H1 (cell line): ENCODE measurements at regions not wholly inside any gene's neighbourhood (a gene's known extent, or its start where the extent isn't known, plus 50 kb on each side); places are given as distances from the start of the nearest gene placed in this dataset.

Experiments used
- CTCF ChIA-PET: fragments of 300-600 bp; sonication (Branson Sonifier 250); formaldehyde crosslinking; loops from one replicate; lab custom pipeline; 2021; ENCODE audit not compliant: partially characterized antibody; lab: Charles Lee
- POLR2A ChIA-PET: fragments of 300-600 bp; sonication (Branson Sonifier 250); formaldehyde crosslinking; loops from one replicate; lab custom pipeline; 2021; ENCODE audit warnings: inconsistent platforms; ENCODE audit not compliant: partially characterized antibody; lab: Charles Lee
- DNase-seq, 2 experiments: peaks; one replicate each; pipeline versions ENCODE4 v3.0.0 to v3.0.0-alpha.2; 2010 to 2022; ENCODE audit warnings: low spot score in 2 of 2, low read depth in 1 of 2, mixed read lengths in 1 of 2
- FAIRE-seq: peaks from 2 replicates; lab custom pipeline; 2011; peaks lifted over from hg19 to GRCh38; lab: Jason Lieb, UNC
- H2AFZ ChIP-seq: 2 replicates; pipeline ENCODE4 v1.8.1; 2012; ENCODE audit warnings: low read length, inconsistent platforms
- H2AK5ac ChIP-seq: 2 replicates; pipeline ENCODE4 v1.6.1; 2013; ENCODE audit warnings: low read depth, low read length
- H2BK120ac ChIP-seq: replicated peaks from 2 replicates; pipeline ENCODE3; 2013; ENCODE audit warnings: low read depth, low read length, inconsistent platforms
- H2BK12ac ChIP-seq: 2 replicates; pipeline ENCODE4 v1.6.1; 2013; ENCODE audit warnings: low read depth, low read length
- H2BK15ac ChIP-seq: 2 replicates; pipeline ENCODE4 v1.6.1; 2013; ENCODE audit warnings: low read length
- H2BK20ac ChIP-seq: 2 replicates; pipeline ENCODE4 v1.6.1; 2013; ENCODE audit warnings: low read length
- H2BK5ac ChIP-seq: 2 replicates; pipeline ENCODE4 v1.6.1; 2013; ENCODE audit warnings: low read depth, low read length
- H3K14ac ChIP-seq: 2 replicates; pipeline ENCODE4 v1.6.1; 2013; ENCODE audit warnings: inconsistent platforms; ENCODE audit not compliant: insufficient read length
- H3K18ac ChIP-seq: 2 replicates; pipeline ENCODE4 v1.6.1; 2013; ENCODE audit warnings: low read length; ENCODE audit errors: extremely low read depth
- H3K23ac ChIP-seq: 2 replicates; pipeline ENCODE4 v1.6.1; 2013; ENCODE audit warnings: inconsistent platforms; ENCODE audit not compliant: insufficient read length
- H3K23me2 ChIP-seq: 2 replicates; pipeline ENCODE4 v1.6.1; 2013; ENCODE audit warnings: low read depth, low read length
- H3K27ac ChIP-seq: 2 replicates; pipeline ENCODE4 v1.6.1; 2011; ENCODE audit warnings: low read depth, low read length, inconsistent platforms
- H3K27me3 ChIP-seq, 4 experiments: replicated peaks in 1 of 4; 1 replicate in 1 of 4; 2 replicates in 3 of 4; pipeline versions ENCODE4 v1.6.1 to v1.8.1; 2011 to 2013; ENCODE audit warnings: low read length in 3 of 4, mild to moderate bottlenecking in 3 of 4, inconsistent platforms in 2 of 4, mixed read lengths in 2 of 4, moderate library complexity in 1 of 4; ENCODE audit not compliant: control insufficient read depth in 3 of 4, insufficient read depth in 3 of 4; ENCODE audit errors: extremely low read depth in 1 of 4
- H3K36me3 ChIP-seq, 4 experiments: 2 replicates each; pipeline versions ENCODE4 v1.6.1 to v1.8.1; 2011 to 2013; ENCODE audit warnings: mild to moderate bottlenecking in 4 of 4, low read length in 3 of 4, moderate library complexity in 2 of 4, control low read depth in 1 of 4, inconsistent platforms in 1 of 4; ENCODE audit not compliant: insufficient read depth in 4 of 4, control insufficient read depth in 2 of 4
- H3K4ac ChIP-seq: replicated peaks from 2 replicates; pipeline ENCODE3; 2013; ENCODE audit warnings: low read length, low read depth, mixed read lengths, inconsistent platforms; ENCODE audit not compliant: insufficient read length
- H3K4me1 ChIP-seq, 4 experiments: replicated peaks in 1 of 4; 1 replicate in 1 of 4; 2 replicates in 3 of 4; pipeline versions ENCODE4 v1.6.1 to v1.8.1; 2011 to 2013; ENCODE audit warnings: low read length in 3 of 4, inconsistent platforms in 2 of 4, mixed read lengths in 1 of 4; ENCODE audit not compliant: insufficient read depth in 4 of 4, control insufficient read depth in 3 of 4
- H3K4me2 ChIP-seq, 2 experiments: 2 replicates each; pipeline versions ENCODE4 v1.6.1 to v1.8.1; 2011 to 2013; ENCODE audit warnings: low read depth in 2 of 2, low read length in 2 of 2, control low read depth in 1 of 2, inconsistent platforms in 1 of 2, mild to moderate bottlenecking in 1 of 2; ENCODE audit not compliant: insufficient read depth in 1 of 2
- H3K4me3 ChIP-seq, 4 experiments: fragments of 200-600, 300-600 bp in 1 of 4; sonication (generic), shearing (Covaris generic), sonication (Bioruptor Twin) in 1 of 4; 2 replicates each; pipeline versions ENCODE4 v1.5.1 to v1.8.1; 2011 to 2016; ENCODE audit warnings: low read length in 4 of 4, low read depth in 3 of 4, control low read depth in 2 of 4, inconsistent platforms in 2 of 4, mild to moderate bottlenecking in 2 of 4, mixed read lengths in 1 of 4, moderate library complexity in 1 of 4; ENCODE audit not compliant: insufficient read depth in 2 of 4; ENCODE audit errors: extremely low read depth in 1 of 4
- H3K56ac ChIP-seq: replicated peaks from 2 replicates; pipeline ENCODE3; 2013; ENCODE audit warnings: low read depth, mild to moderate bottlenecking, mixed read lengths, low read length, inconsistent platforms; ENCODE audit not compliant: insufficient read length
- H3K79me1 ChIP-seq: 2 replicates; pipeline ENCODE4 v1.6.1; 2013; ENCODE audit warnings: low read depth, low read length, control low read depth
- H3K79me2 ChIP-seq, 2 experiments: 2 replicates each; pipeline versions ENCODE4 v1.6.1 to v1.8.1; 2012 to 2013; ENCODE audit warnings: low read length in 2 of 2, mild to moderate bottlenecking in 2 of 2, inconsistent platforms in 1 of 2; ENCODE audit not compliant: insufficient read depth in 2 of 2, control insufficient read depth in 1 of 2
- H3K9ac ChIP-seq, 4 experiments: replicated peaks in 1 of 4; 1 replicate in 1 of 4; 2 replicates in 3 of 4; pipeline versions ENCODE4 v1.6.1 to v1.8.1; 2011 to 2013; ENCODE audit warnings: low read depth in 3 of 4, low read length in 3 of 4, control low read depth in 2 of 4, mild to moderate bottlenecking in 2 of 4, moderate library complexity in 2 of 4, inconsistent platforms in 1 of 4; ENCODE audit errors: extremely low read depth in 1 of 4
- H3K9me3 ChIP-seq, 2 experiments: 2 replicates each; pipeline versions ENCODE4 v1.6.1 to v1.8.1; 2012 to 2013; ENCODE audit warnings: mild to moderate bottlenecking in 2 of 2, moderate library complexity in 2 of 2, control low read depth in 1 of 2, inconsistent platforms in 1 of 2, low read depth in 1 of 2, low read length in 1 of 2, mixed read lengths in 1 of 2; ENCODE audit not compliant: insufficient read depth in 2 of 2
- H4K20me1 ChIP-seq, 2 experiments: replicated peaks in 1 of 2; 2 replicates each; pipeline versions ENCODE3 to v1.8.1; 2011 to 2013; ENCODE audit warnings: inconsistent platforms in 2 of 2, low read length in 2 of 2, mild to moderate bottlenecking in 1 of 2; ENCODE audit not compliant: insufficient read depth in 2 of 2, control insufficient read depth in 1 of 2
- H4K5ac ChIP-seq: 2 replicates; pipeline ENCODE4 v1.6.1; 2013; ENCODE audit warnings: low read length, low read depth, mixed read lengths, inconsistent platforms; ENCODE audit not compliant: insufficient read length
- H4K8ac ChIP-seq: 2 replicates; pipeline ENCODE4 v1.8.0; 2013; ENCODE audit warnings: mild to moderate bottlenecking, moderate library complexity, low read length, inconsistent platforms; ENCODE audit not compliant: insufficient read depth; ENCODE audit errors: extremely low read depth
- H4K91ac ChIP-seq: replicated peaks from 2 replicates; pipeline ENCODE3; 2013; ENCODE audit warnings: low read length, mixed read lengths, inconsistent platforms; ENCODE audit not compliant: insufficient read length
- SIN3A ChIP-seq, 2 experiments: IDR thresholded peaks in 1 of 2; conservative IDR thresholded peaks in 1 of 2; 2 replicates each; pipeline ENCODE4 v1.6.1; 2011 to 2012; ENCODE audit warnings: low read length in 2 of 2, improper control_type of control experiment in 1 of 2, low read depth in 1 of 2, mild to moderate bottlenecking in 1 of 2
- WGBS, 2 experiments: shearing (Covaris generic) in 1 of 2; methylation state at CpG; one replicate each; pipeline versions ENCODE4 v1.1.6 to v1.1.7; 2013 to 2015; ENCODE audit warnings: low lambda C conversion rate in 2 of 2, mixed read lengths in 2 of 2, inconsistent platforms in 1 of 2, low coverage in 1 of 2, missing lambda C conversion rate in 1 of 2; ENCODE audit not compliant: insufficient replicate concordance in 2 of 2, insufficient coverage in 1 of 2, insufficient read length in 1 of 2; ENCODE audit errors: extremely low coverage in 1 of 2, missing lambda C conversion rate in 1 of 2; 5-methylcytosine and 5-hydroxymethylcytosine counted together

DNA sequence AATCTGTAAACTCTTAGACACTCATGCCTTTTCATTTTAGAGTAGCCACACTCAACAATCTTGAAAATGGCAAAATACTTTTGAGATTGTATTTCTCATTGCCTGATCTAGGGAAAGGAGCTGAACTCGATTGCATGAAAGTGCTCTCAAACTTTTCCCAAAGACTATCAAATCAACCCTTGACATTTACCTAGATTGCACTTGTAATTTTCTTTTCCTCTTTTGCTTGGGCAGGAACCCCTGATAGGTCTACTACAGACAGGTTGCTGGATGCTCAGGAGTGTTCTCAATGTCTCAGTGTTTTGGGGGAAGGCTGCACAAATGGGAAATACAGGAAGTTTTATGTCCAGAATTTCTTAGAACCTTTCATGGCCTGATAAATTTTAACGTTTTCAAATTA is 468.0 kb upstream of the GJE1 start:
- Histone ChIP-seq H3K4me1 (no peaks in the 10 kb centered on the region), H4K20me1 (no peaks in the 10 kb centered on the region), H3K9ac (no peak overlapping the region), H3K4me2 (no peak overlapping the region), H4K8ac (no peak overlapping the region), H3K79me1 (no peaks in the 10 kb centered on the region), H2BK5ac (no peak overlapping the region), H3K4me3 (no peak overlapping the region), H2BK15ac (no peak overlapping the region), H3K14ac (no peak overlapping the region), H3K23ac (no peak overlapping the region), H3K79me2 (no peaks in the 10 kb centered on the region), H3K27me3 (no peaks in the 10 kb centered on the region), H3K18ac (no peak overlapping the region), H2BK12ac (no peak overlapping the region), H4K5ac (no peak overlapping the region), H3K23me2 (no peaks in the 10 kb centered on the region), H3K56ac (no peak overlapping the region), H4K91ac (no peak overlapping the region), H2BK120ac (no peak overlapping the region), H3K36me3 (no peaks in the 10 kb centered on the region), H2AK5ac (no peak overlapping the region), H3K9me3 (no peaks in the 10 kb centered on the region), H2BK20ac (no peak overlapping the region), H2AFZ (no peak overlapping the region), H3K4ac (no peak overlapping the region), H3K27ac (no peak overlapping the region)
- ChIA-PET CTCF (interaction anchor here (1.4 kb wide), 1 partner anchor 10 kb away, joined by 4 read pairs; no protein-coding TSS in a partner anchor), POLR2A (no interaction called here)
- no peak for FAIRE-seq
- 88% methylated on average over 2 of the region's 2 CpGs; no CpG with 5 or more reads in 1 of the 2 experiments for WGBS, 2 experiments
- TF ChIP-seq SIN3A (conservative IDR thresholded peaks at IDR 0.05 in 1 of 2, IDR thresholded peaks at IDR 0.05 in 1 of 2; ENCODE audit: low read depth in 1 of 2, low read length in 2 of 2): no peak
- DNase-seq: no peak
